Type B pancreatic cell (in vitro differentiated cells): ENCODE measurements at regions not wholly inside any gene's neighbourhood (a gene's known extent, or its start where the extent isn't known, plus 50 kb on each side); places are given as distances from the start of the nearest gene placed in this dataset.
A peak's percentile ranks its signal among the peaks of the same experiment; 100 is the strongest.

Source experiments
- DNase-seq: peaks from one replicate; pipeline ENCODE4 v3.0.0; 2021; ENCODE audit warnings: mixed read lengths; ENCODE audit not compliant: unreplicated experiment; ENCODE audit errors: extremely low spot score
- H3K27ac Mint-ChIP-seq: 2 replicates; pipeline ENCODE4 v1.8.0; 2021; ENCODE audit warnings: mild to moderate bottlenecking, mixed read lengths
- H3K27me3 Mint-ChIP-seq: 2 replicates; pipeline ENCODE4 v1.8.0; 2021; ENCODE audit warnings: mixed read lengths
- H3K36me3 Mint-ChIP-seq: 2 replicates; pipeline ENCODE4 v1.8.0; 2021; ENCODE audit warnings: mixed read lengths
- H3K4me1 Mint-ChIP-seq: one replicate; pipeline ENCODE4 v1.8.0; 2021; ENCODE audit warnings: mixed read lengths; ENCODE audit not compliant: unreplicated experiment
- H3K4me3 Mint-ChIP-seq: 2 replicates; pipeline ENCODE4 v1.8.0; 2021; ENCODE audit warnings: mild to moderate bottlenecking, mixed read lengths
- H3K9me3 Mint-ChIP-seq: 2 replicates; pipeline ENCODE4 v1.8.0; 2021; ENCODE audit warnings: mixed read lengths
- CTCF ChIP-seq: fragments of 200-600 bp; sonication (generic); conservative IDR thresholded peaks from 2 replicates; pipeline ENCODE4 v1.5.0; 2021; ENCODE audit warnings: antibody characterized with exemption, mild to moderate bottlenecking

- no peak overlapping the region for H3K27ac Mint-ChIP-seq
- DNase-seq = peak; percentile 42
- no peak for TF ChIP-seq CTCF
- H3K9me3 Mint-ChIP-seq = peaks cover 8% of the 10 kb centered on the region
- H3K4me3 Mint-ChIP-seq = no peak overlapping the region
- H3K36me3 Mint-ChIP-seq = no peaks in the 10 kb centered on the region
- H3K4me1 Mint-ChIP-seq = peaks cover 10% of the 10 kb centered on the region
- peaks cover 14% of the 10 kb centered on the region for H3K27me3 Mint-ChIP-seq
Measured at GRCh38 chr2:239821694-239822075, 203.5 kb downstream of the NDUFA10 start.

GRCh38 chr2:239820836-239821693 lies 204.1 kb downstream of the NDUFA10 start:
- H3K27me3 Mint-ChIP-seq = peaks cover 14% of the 10 kb centered on the region
- no peaks in the 10 kb centered on the region for H3K36me3 Mint-ChIP-seq
- H3K4me1 Mint-ChIP-seq = peaks cover 10% of the 10 kb centered on the region
- H3K27ac Mint-ChIP-seq = no peak overlapping the region
- H3K4me3 Mint-ChIP-seq = no peak overlapping the region
- peak; percentile 67 for DNase-seq
- H3K9me3 Mint-ChIP-seq = peaks cover 8% of the 10 kb centered on the region
- no peak for TF ChIP-seq CTCF

GRCh38 chr2:239819974-239820555 lies 205.1 kb downstream of the NDUFA10 start:
- Mint-ChIP-seq H3K4me1 (peaks cover 14% of the 10 kb centered on the region), H3K27me3 (peaks cover 14% of the 10 kb centered on the region), H3K27ac (no peak overlapping the region), H3K36me3 (no peaks in the 10 kb centered on the region), H3K4me3 (no peak overlapping the region), H3K9me3 (peaks cover 8% of the 10 kb centered on the region)
- no peak for TF ChIP-seq CTCF
- peak; percentile 61 for DNase-seq

GRCh38 chr2:239819091-239819973 lies 205.8 kb downstream of the NDUFA10 start:
- Mint-ChIP-seq H3K27me3 (peaks cover 12% of the 10 kb centered on the region), H3K4me1 (peaks cover 12% of the 10 kb centered on the region), H3K27ac (no peak overlapping the region), H3K9me3 (peaks cover 2% of the 10 kb centered on the region), H3K36me3 (no peaks in the 10 kb centered on the region), H3K4me3 (no peak overlapping the region)
- peak; percentile 61 for DNase-seq
- no peak for TF ChIP-seq CTCF

GRCh38 chr2:239818531-239819011 lies 206.6 kb downstream of the NDUFA10 start:
- no peaks in the 10 kb centered on the region for H3K9me3 Mint-ChIP-seq
- DNase-seq = peak; percentile 63
- no peak overlapping the region for H3K4me3 Mint-ChIP-seq
- peaks cover 16% of the 10 kb centered on the region for H3K4me1 Mint-ChIP-seq
- peaks cover 10% of the 10 kb centered on the region for H3K27me3 Mint-ChIP-seq
- H3K36me3 Mint-ChIP-seq = no peaks in the 10 kb centered on the region
- TF ChIP-seq CTCF = no peak
- no peak overlapping the region for H3K27ac Mint-ChIP-seq
